Superior temporal gyrus (tissue), 1 donor: ENCODE measurements at regions not wholly inside any gene's neighbourhood (a gene's known extent, or its start where the extent isn't known, plus 50 kb on each side); places are given as distances from the start of the nearest gene placed in this dataset.
"Not testable (repeated sequence)": the region's sequence is repeated elsewhere in the genome, so short reads cannot be mapped to it uniquely, and the experiment has no call there.

Experiments
- DNase-seq: peaks from one replicate; pipeline ENCODE4 v3.0.0-alpha.2; 2016; ENCODE audit errors: extremely low spot score

GRCh38 chr12:46944771-46945170 is 119.0 kb upstream of the SLC38A4 start:
- no peak for DNase-seq

- no peak for DNase-seq
Observed at GRCh38 chr12:46945591-46945990, 119.8 kb upstream of the SLC38A4 start.

- DNase-seq: no peak
Observed at GRCh38 chr12:46946137-46946536, 120.3 kb upstream of the SLC38A4 start.

- DNase-seq: peak; percentile 65
Observed at GRCh38 chr12:46948936-46949545, 123.2 kb upstream of the SLC38A4 start.

GRCh38 chr12:46950094-46950493 is 124.3 kb upstream of the SLC38A4 start:
- DNase-seq: no peak

DNA sequence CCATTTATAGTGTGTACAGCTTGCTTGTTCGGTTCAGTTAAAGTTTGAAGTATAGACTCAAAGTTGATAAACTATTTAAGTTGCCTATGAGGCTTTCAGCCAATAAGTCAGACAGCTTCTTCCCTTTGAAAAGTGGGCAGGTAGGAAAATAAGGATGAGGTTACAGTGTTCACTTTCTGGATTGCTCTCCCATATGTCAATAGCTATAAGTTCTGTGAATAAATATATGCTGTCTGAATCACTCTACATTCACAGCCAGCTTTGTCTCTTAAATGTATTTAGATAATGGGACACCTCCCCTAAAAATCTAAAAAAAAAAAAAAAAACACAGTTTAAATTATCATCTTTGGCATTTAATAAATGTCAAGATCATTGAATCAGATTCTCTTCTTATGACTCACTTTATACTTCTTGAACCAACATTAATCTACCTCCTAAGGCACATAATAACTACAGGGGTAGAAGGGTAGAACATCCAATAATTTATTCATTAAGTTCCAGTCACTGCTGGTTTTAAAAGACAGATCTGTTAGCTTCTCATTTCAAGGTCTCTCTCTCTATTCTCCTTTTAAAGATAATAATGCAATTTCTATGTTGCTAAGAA is 126.4 kb upstream of the PCED1B start:
- no peak for DNase-seq

GRCh38 chr12:46956451-46957035 is 122.9 kb upstream of the PCED1B start:
- DNase-seq: no peak

DNA sequence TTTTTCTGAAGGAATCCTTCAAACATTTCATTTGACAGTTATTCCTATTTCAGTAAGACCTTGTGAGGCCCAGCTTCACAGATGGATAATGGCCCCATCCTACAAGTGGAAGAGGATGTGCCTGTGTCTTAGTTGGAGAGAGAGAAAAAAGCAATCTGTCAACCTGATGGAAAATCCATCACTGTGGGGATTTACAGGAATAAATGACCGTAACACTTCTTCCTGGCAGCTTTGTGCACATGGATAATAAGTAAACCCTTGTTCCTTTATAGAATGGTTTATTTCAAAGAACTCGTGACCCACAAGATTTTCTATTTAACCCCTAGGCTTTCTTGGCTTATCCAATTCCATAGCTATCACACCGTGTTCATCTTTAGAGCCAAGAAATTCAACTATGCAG is 121.4 kb upstream of the PCED1B start:
- DNase-seq: no peak

GRCh38 chr12:46958599-46959290 is 120.7 kb upstream of the PCED1B start:
- no peak for DNase-seq

GRCh38 chr12:46959502-46959901 is 119.9 kb upstream of the PCED1B start:
- DNase-seq: no peak

- no peak for DNase-seq
Observed at GRCh38 chr12:46960681-46961080, 118.7 kb upstream of the PCED1B start.

- DNase-seq: no peak
Observed at GRCh38 chr12:46963191-46963590, 116.2 kb upstream of the PCED1B start.

DNA sequence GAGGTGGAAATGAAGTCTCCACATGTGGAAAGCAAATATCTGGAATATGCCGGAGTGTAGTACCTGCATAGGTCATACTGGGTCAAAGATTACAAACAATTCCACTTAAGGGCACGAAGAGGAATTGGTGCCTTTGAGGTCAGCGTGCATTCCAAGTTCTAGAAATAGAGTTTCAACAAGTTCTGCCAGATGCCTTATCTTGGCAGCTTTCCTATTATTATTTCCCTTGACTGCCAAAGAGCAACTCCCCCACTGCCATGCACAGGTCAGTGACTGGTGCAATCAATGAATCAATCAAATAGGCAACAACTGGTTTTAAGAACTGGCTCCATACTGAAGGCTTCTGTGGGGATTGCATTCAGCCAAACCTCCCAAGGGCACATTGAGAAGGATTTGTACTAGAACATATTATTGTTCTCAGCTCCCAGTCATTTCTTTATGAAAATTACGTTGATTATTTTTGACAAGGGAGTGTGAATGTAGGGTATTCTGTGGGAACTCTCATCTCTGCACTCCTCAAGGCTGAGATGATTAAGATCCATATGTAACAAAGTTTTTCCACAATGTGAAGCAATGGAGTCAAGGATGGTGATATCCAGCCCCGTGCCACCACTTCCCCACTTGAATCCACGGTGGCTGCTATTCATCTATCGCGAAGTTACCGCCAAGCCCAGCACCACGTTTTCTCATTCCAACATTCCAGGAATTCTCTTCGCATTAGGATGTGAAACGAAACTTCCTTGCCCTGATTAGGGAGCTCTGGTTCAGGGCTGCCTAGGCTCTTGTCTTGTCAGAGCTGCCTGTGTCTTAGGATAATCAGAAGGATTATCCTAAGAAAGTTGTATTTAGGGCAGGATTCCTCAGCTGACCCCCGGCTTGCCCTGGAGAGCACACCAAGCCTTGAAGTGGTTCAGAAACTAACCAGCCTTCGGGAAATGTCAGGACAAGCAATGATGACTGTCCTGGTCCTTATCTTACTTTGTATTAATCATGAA is 115.1 kb upstream of the PCED1B start:
- DNase-seq: no peak

- DNase-seq: no peak
Observed at GRCh38 chr12:46965137-46965536, 114.3 kb upstream of the PCED1B start.

GRCh38 chr12:46965880-46966279 is 113.5 kb upstream of the PCED1B start:
- no peak for DNase-seq

DNA sequence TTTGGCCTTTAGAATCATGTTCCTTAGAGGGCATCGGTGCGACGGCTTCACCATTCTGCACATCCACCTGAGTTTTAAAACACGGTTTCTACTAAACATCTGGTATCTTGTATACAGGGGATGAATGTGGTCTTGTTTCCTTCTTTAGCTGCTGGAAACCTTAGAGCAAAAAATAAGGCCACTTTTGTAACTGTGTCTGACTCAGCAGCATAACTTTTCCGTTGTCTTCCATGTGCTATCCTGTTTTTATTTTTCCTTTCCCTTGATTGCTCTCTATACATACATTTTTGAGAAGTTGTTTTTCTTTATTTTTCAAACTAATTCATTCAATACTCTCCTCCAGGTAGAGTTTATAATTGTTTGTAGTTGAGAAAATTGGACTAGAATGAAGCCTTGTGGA is 108.8 kb upstream of the PCED1B start:
- no peak for DNase-seq

- DNase-seq: not testable (repeated sequence)
Observed at GRCh38 chr12:46973937-46974336, 105.5 kb upstream of the PCED1B start.

GRCh38 chr12:46977871-46978375 is 101.5 kb upstream of the PCED1B start:
- no peak for DNase-seq

GRCh38 chr12:46981622-46982021 is 97.8 kb upstream of the PCED1B start:
- DNase-seq: no peak

DNA sequence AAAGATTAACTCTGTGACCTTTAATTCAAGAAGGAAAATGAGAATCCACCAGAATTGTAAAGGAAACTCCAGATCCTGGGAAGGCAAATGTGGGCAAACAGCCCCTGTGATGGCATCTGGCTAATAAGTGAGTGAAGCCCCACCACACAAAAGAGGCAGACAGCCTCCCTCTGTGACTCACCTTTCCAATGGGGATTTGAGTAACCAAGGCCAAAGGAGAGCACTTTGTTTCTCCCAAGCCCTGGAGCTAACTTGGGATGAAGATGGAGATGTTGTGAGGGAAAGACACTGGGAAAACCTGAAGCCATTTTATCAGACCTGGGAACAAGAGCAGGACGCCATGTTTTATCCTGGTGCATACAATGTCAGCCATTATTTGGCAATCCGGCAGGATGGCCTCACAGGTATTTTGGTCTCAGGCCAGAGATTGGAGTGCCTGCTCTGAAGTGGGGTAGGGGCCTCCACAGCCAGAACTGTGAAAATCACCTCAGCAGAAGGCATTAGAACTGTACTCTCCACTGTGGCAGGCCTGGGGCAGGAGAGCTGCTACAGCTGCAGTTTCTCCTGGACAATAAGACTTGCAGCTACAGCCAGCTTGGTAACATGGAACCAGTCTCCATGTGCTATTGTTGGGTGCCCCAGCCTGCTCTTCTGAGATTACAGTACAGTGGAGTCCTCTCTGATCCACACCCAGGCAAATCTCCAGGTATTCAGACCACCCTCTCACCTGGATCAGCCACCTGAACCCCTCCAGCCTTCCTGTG is 96.6 kb upstream of the PCED1B start:
- DNase-seq: no peak

- DNase-seq: no peak
Observed at GRCh38 chr12:46983393-46983793, 96.0 kb upstream of the PCED1B start.
